ENCODE measurements at regions not wholly inside any gene's neighbourhood (a gene's known extent, or its start where the extent isn't known, plus 50 kb on each side); places are given as distances from the start of the nearest gene placed in this dataset.

- TF ChIP-seq CTCF (IDR thresholded peaks at IDR 0.05 in 2 of 3, conservative IDR thresholded peaks at IDR 0.05 in 1 of 3; ENCODE audit: control insufficient read depth in 2 of 3, extremely low read depth in 1 of 3, insufficient read depth in 1 of 3, low read depth in 3 of 3, low read length in 3 of 3) (no peak), KDM1A (IDR thresholded peaks at IDR 0.05; ENCODE audit: borderline replicate concordance) (no peak), RAD51 (IDR thresholded peaks at IDR 0.05) (no peak), MAX (IDR thresholded peaks at IDR 0.05; ENCODE audit: low read depth, low read length) (no peak), USF1 (IDR thresholded peaks at IDR 0.05; ENCODE audit: borderline replicate concordance, extremely low read length, insufficient read depth, low read depth, low read length) (no peak), POLR2A (IDR thresholded peaks at IDR 0.05; ENCODE audit: low read depth, low read length) (no peak), POLR2AphosphoS2 (IDR thresholded peaks at IDR 0.05; ENCODE audit: low read depth, low read length) (no peak), RUNX3 (IDR thresholded peaks at IDR 0.05; ENCODE audit: low read length) (no peak), EZH2 (IDR thresholded peaks at IDR 0.05; ENCODE audit: borderline replicate concordance, control insufficient read depth, low read depth, low read length) (no peak), PKNOX1 (IDR thresholded peaks at IDR 0.05) (no peak)
Measured at GRCh38 chr3:147256739-147257138, 149.6 kb downstream of the ZIC4 start.
